ENCODE measurements at regions not wholly inside any gene's neighbourhood (a gene's known extent, or its start where the extent isn't known, plus 50 kb on each side); places are given as distances from the start of the nearest gene placed in this dataset.

- H3K4me1 ChIP-seq (ENCODE audit: low read length) = peaks cover 23% of the 10 kb centered on the region
- H3K4me3 ChIP-seq (ENCODE audit: low read length) = no peak overlapping the region
- TF ChIP-seq EZH2phosphoT487 (IDR thresholded peaks at IDR 0.05; ENCODE audit: low read length) (no peak), EZH2 (optimal IDR thresholded peaks at IDR 0.05; ENCODE audit: low read depth, low read length) (no peak)
- TF ChIP-seq, protein P1, sequence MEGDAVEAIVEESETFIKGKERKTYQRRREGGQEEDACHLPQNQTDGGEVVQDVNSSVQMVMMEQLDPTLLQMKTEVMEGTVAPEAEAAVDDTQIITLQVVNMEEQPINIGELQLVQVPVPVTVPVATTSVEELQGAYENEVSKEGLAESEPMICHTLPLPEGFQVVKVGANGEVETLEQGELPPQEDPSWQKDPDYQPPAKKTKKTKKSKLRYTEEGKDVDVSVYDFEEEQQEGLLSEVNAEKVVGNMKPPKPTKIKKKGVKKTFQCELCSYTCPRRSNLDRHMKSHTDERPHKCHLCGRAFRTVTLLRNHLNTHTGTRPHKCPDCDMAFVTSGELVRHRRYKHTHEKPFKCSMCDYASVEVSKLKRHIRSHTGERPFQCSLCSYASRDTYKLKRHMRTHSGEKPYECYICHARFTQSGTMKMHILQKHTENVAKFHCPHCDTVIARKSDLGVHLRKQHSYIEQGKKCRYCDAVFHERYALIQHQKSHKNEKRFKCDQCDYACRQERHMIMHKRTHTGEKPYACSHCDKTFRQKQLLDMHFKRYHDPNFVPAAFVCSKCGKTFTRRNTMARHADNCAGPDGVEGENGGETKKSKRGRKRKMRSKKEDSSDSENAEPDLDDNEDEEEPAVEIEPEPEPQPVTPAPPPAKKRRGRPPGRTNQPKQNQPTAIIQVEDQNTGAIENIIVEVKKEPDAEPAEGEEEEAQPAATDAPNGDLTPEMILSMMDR (IDR thresholded peaks at IDR 0.05; ENCODE audit: low read length) = no peak
- DNase-seq = no peak
- H3K9me2 ChIP-seq (replicated peaks; ENCODE audit: insufficient read depth, low read length) = no peaks in the 10 kb centered on the region
- H4K20me1 ChIP-seq (ENCODE audit: insufficient read depth, low read length) = no peaks in the 10 kb centered on the region
- no peak overlapping the region for H3K9ac ChIP-seq (ENCODE audit: low read length)
- H3K36me3 ChIP-seq (replicated peaks; ENCODE audit: insufficient read depth, low read length) = no peaks in the 10 kb centered on the region
- no peaks in the 10 kb centered on the region for H3K27me3 ChIP-seq (replicated peaks; ENCODE audit: insufficient read depth, low read length)
- no peak overlapping the region for H2AFZ ChIP-seq (ENCODE audit: low read length)
- no peak overlapping the region for H3K27ac ChIP-seq (ENCODE audit: low read length)
- peaks cover 6% of the 10 kb centered on the region; the same call in 1 of the 2 replicates for H3F3A ChIP-seq (ENCODE audit: insufficient read depth, low read length)
- no peak overlapping the region for H3K4me2 ChIP-seq (ENCODE audit: low read depth, low read length)
- H3K9me3 ChIP-seq (replicated peaks; ENCODE audit: insufficient read depth, low read length) = no peaks in the 10 kb centered on the region
- H3K79me2 ChIP-seq (ENCODE audit: low read length) = no peaks in the 10 kb centered on the region
These were observed 593.0 kb upstream of the ATP2B1 start for GRCh38 chr12:90301561-90302133.

- H4K20me1 ChIP-seq (ENCODE audit: insufficient read depth, low read length) = no peaks in the 10 kb centered on the region
- no peak overlapping the region for H3K9ac ChIP-seq (ENCODE audit: low read length)
- no peak overlapping the region for H3K27ac ChIP-seq (ENCODE audit: low read length)
- DNase-seq = peak; percentile 30
- H3K79me2 ChIP-seq (ENCODE audit: low read length) = no peaks in the 10 kb centered on the region
- H2AFZ ChIP-seq (ENCODE audit: low read length) = no peak overlapping the region
- no peak overlapping the region for H3K4me2 ChIP-seq (ENCODE audit: low read depth, low read length)
- H3K9me2 ChIP-seq (replicated peaks; ENCODE audit: insufficient read depth, low read length) = no peaks in the 10 kb centered on the region
- H3K9me3 ChIP-seq (replicated peaks; ENCODE audit: insufficient read depth, low read length) = no peaks in the 10 kb centered on the region
- TF ChIP-seq EZH2 (optimal IDR thresholded peaks at IDR 0.05; ENCODE audit: low read depth, low read length) (no peak), EZH2phosphoT487 (IDR thresholded peaks at IDR 0.05; ENCODE audit: low read length) (no peak)
- TF ChIP-seq, protein P1 (IDR thresholded peaks at IDR 0.05; ENCODE audit: low read length) = no peak
- H3K36me3 ChIP-seq (replicated peaks; ENCODE audit: insufficient read depth, low read length) = no peaks in the 10 kb centered on the region
- no peak overlapping the region for H3K4me3 ChIP-seq (ENCODE audit: low read length)
- peaks cover 6% of the 10 kb centered on the region; the same call in 1 of the 2 replicates for H3F3A ChIP-seq (ENCODE audit: insufficient read depth, low read length)
- H3K27me3 ChIP-seq (replicated peaks; ENCODE audit: insufficient read depth, low read length) = no peaks in the 10 kb centered on the region
- peaks cover 23% of the 10 kb centered on the region for H3K4me1 ChIP-seq (ENCODE audit: low read length)
These were observed 592.5 kb upstream of the ATP2B1 start for GRCh38 chr12:90301095-90301494.

GRCh38 chr12:90299666-90300065 is 591.0 kb upstream of the ATP2B1 start:
- H4K20me1 ChIP-seq (ENCODE audit: insufficient read depth, low read length) = no peaks in the 10 kb centered on the region
- H3K79me2 ChIP-seq (ENCODE audit: low read length) = no peaks in the 10 kb centered on the region
- peak overlapping the region; percentile 60 for H2AFZ ChIP-seq (ENCODE audit: low read length)
- H3K9ac ChIP-seq (ENCODE audit: low read length) = peak overlapping the region; percentile 26; the same call in 1 of the 2 replicates
- no peaks in the 10 kb centered on the region for H3K27me3 ChIP-seq (replicated peaks; ENCODE audit: insufficient read depth, low read length)
- peak overlapping the region; percentile 35; the same call in 1 of the 2 replicates for H3K27ac ChIP-seq (ENCODE audit: low read length)
- TF ChIP-seq EZH2 (optimal IDR thresholded peaks at IDR 0.05; ENCODE audit: low read depth, low read length) (no peak), EZH2phosphoT487 (IDR thresholded peaks at IDR 0.05; ENCODE audit: low read length) (no peak)
- TF ChIP-seq, protein P1 (IDR thresholded peaks at IDR 0.05; ENCODE audit: low read length) = no peak
- H3K9me3 ChIP-seq (replicated peaks; ENCODE audit: insufficient read depth, low read length) = no peaks in the 10 kb centered on the region
- H3K9me2 ChIP-seq (replicated peaks; ENCODE audit: insufficient read depth, low read length) = no peaks in the 10 kb centered on the region
- peaks cover 6% of the 10 kb centered on the region; the same call in 1 of the 2 replicates for H3F3A ChIP-seq (ENCODE audit: insufficient read depth, low read length)
- H3K4me3 ChIP-seq (ENCODE audit: low read length) = peak overlapping the region; percentile 48
- peak overlapping the region; percentile 81 for H3K4me2 ChIP-seq (ENCODE audit: low read depth, low read length)
- H3K36me3 ChIP-seq (replicated peaks; ENCODE audit: insufficient read depth, low read length) = no peaks in the 10 kb centered on the region
- H3K4me1 ChIP-seq (ENCODE audit: low read length) = peaks cover 23% of the 10 kb centered on the region
- no peak for DNase-seq
